Gastroesophageal sphincter (tissue), 3 donors: ENCODE measurements at regions not wholly inside any gene's neighbourhood (a gene's known extent, or its start where the extent isn't known, plus 50 kb on each side); places are given as distances from the start of the nearest gene placed in this dataset.

Experiments
- EP300 ChIP-seq: sonication (generic); formaldehyde crosslinking; IDR thresholded peaks from one replicate; pipeline ENCODE4 v1.6.1; 2017; ENCODE audit warnings: antibody characterized with exemption, mild to moderate bottlenecking
- POLR2A ChIP-seq, 2 donors: fragments of 450-650 bp; IDR thresholded peaks; one replicate each; pipeline ENCODE4 v1.6.1; 2017; ENCODE audit warnings: antibody characterized with exemption in 2 of 2, mild to moderate bottlenecking in 2 of 2, moderate library complexity in 1 of 2
- POLR2AphosphoS5 ChIP-seq: sonication (generic); formaldehyde crosslinking; IDR thresholded peaks from one replicate; pipeline ENCODE4 v1.6.1; 2017; ENCODE audit warnings: antibody characterized with exemption
- TF ChIP-seq, protein P1 (sequence below), 4 experiments: fragments of 200-600 bp in 2 of 4; fragments of 450-650 bp in 2 of 4; sonication (generic) in 1 of 4; IDR thresholded peaks; one replicate each; pipeline ENCODE4 v1.5.1; 2017 to 2019; ENCODE audit warnings: antibody characterized with exemption in 4 of 4, mild to moderate bottlenecking in 2 of 4, moderate library complexity in 2 of 4

- TF ChIP-seq, protein P1, sequence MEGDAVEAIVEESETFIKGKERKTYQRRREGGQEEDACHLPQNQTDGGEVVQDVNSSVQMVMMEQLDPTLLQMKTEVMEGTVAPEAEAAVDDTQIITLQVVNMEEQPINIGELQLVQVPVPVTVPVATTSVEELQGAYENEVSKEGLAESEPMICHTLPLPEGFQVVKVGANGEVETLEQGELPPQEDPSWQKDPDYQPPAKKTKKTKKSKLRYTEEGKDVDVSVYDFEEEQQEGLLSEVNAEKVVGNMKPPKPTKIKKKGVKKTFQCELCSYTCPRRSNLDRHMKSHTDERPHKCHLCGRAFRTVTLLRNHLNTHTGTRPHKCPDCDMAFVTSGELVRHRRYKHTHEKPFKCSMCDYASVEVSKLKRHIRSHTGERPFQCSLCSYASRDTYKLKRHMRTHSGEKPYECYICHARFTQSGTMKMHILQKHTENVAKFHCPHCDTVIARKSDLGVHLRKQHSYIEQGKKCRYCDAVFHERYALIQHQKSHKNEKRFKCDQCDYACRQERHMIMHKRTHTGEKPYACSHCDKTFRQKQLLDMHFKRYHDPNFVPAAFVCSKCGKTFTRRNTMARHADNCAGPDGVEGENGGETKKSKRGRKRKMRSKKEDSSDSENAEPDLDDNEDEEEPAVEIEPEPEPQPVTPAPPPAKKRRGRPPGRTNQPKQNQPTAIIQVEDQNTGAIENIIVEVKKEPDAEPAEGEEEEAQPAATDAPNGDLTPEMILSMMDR (IDR thresholded peaks at IDR 0.05) = no peak
- TF ChIP-seq EP300 = no peak
- no peak for TF ChIP-seq POLR2A (IDR thresholded peaks at IDR 0.05)
- no peak for TF ChIP-seq POLR2AphosphoS5
These were observed 117.1 kb downstream of the TBXT start for GRCh38 chr6:166050559-166050958.
